ENCODE measurements at regions not wholly inside any gene's neighbourhood (a gene's known extent, or its start where the extent isn't known, plus 50 kb on each side); places are given as distances from the start of the nearest gene placed in this dataset.

GRCh38 chr11:86129740-86130540 lies 61.1 kb upstream of the PICALM start:
- Mint-ChIP-seq H3K4me3 (no peak overlapping the region), H3K27me3 (ENCODE audit: low read depth) (no peaks in the 10 kb centered on the region), H3K4me1 (ENCODE audit: low read depth) (no peaks in the 10 kb centered on the region), H3K9me3 (no peaks in the 10 kb centered on the region), H3K36me3 (ENCODE audit: insufficient read depth) (no peaks in the 10 kb centered on the region)
- ATAC-seq (no peak), DNase-seq (no peak)

GRCh38 chr11:86128914-86129313 lies 60.0 kb upstream of the PICALM start:
- Mint-ChIP-seq H3K4me1 (ENCODE audit: low read depth) (peaks cover 5% of the 10 kb centered on the region), H3K9me3 (no peaks in the 10 kb centered on the region), H3K27me3 (ENCODE audit: low read depth) (no peaks in the 10 kb centered on the region), H3K36me3 (ENCODE audit: insufficient read depth) (no peaks in the 10 kb centered on the region), H3K4me3 (no peak overlapping the region)
- DNase-seq (no peak), ATAC-seq (no peak)

- DNase-seq (no peak), ATAC-seq (no peak)
- Mint-ChIP-seq H3K27me3 (ENCODE audit: low read depth) (no peaks in the 10 kb centered on the region), H3K4me3 (no peak overlapping the region), H3K9me3 (no peaks in the 10 kb centered on the region), H3K36me3 (ENCODE audit: insufficient read depth) (no peaks in the 10 kb centered on the region), H3K4me1 (ENCODE audit: low read depth) (peaks cover 5% of the 10 kb centered on the region)
Measured at GRCh38 chr11:86126862-86127261, 58.0 kb upstream of the PICALM start.

- H3K27me3 Mint-ChIP-seq (ENCODE audit: low read depth) = no peaks in the 10 kb centered on the region
- peak in 1 of 2 donors; percentile 21 for ATAC-seq
- no peak overlapping the region for H3K4me3 Mint-ChIP-seq
- peaks cover 5% of the 10 kb centered on the region for H3K4me1 Mint-ChIP-seq (ENCODE audit: low read depth)
- H3K9me3 Mint-ChIP-seq = no peaks in the 10 kb centered on the region
- no peaks in the 10 kb centered on the region for H3K36me3 Mint-ChIP-seq (ENCODE audit: insufficient read depth)
- DNase-seq = no peak
Measured at GRCh38 chr11:86124251-86125233, 55.7 kb upstream of the PICALM start.

- peaks cover 9% of the 10 kb centered on the region for H3K4me1 Mint-ChIP-seq (ENCODE audit: low read depth)
- no peaks in the 10 kb centered on the region for H3K9me3 Mint-ChIP-seq
- ATAC-seq = no peak
- no peak overlapping the region for H3K4me3 Mint-ChIP-seq
- no peaks in the 10 kb centered on the region for H3K36me3 Mint-ChIP-seq (ENCODE audit: insufficient read depth)
- no peak for DNase-seq
- no peaks in the 10 kb centered on the region for H3K27me3 Mint-ChIP-seq (ENCODE audit: low read depth)
Measured at GRCh38 chr11:86122773-86123172, 53.9 kb upstream of the PICALM start.

GRCh38 chr11:86120807-86121206 lies 51.9 kb upstream of the PICALM start:
- Mint-ChIP-seq H3K4me3 (no peak overlapping the region), H3K36me3 (ENCODE audit: insufficient read depth) (no peaks in the 10 kb centered on the region), H3K27me3 (ENCODE audit: low read depth) (no peaks in the 10 kb centered on the region), H3K9me3 (no peaks in the 10 kb centered on the region), H3K4me1 (ENCODE audit: low read depth) (peaks cover 28% of the 10 kb centered on the region)
- DNase-seq (no peak), ATAC-seq (no peak)

GRCh38 chr11:86119906-86120305 lies 51.0 kb upstream of the PICALM start:
- no peaks in the 10 kb centered on the region for H3K9me3 Mint-ChIP-seq
- no peaks in the 10 kb centered on the region for H3K36me3 Mint-ChIP-seq (ENCODE audit: insufficient read depth)
- no peak overlapping the region for H3K4me3 Mint-ChIP-seq
- ATAC-seq = no peak
- H3K27me3 Mint-ChIP-seq (ENCODE audit: low read depth) = no peaks in the 10 kb centered on the region
- DNase-seq = no peak
- H3K4me1 Mint-ChIP-seq (ENCODE audit: low read depth) = peaks cover 34% of the 10 kb centered on the region

- Mint-ChIP-seq H3K4me1 (ENCODE audit: low read depth) (peaks cover 29% of the 10 kb centered on the region), H3K27me3 (ENCODE audit: low read depth) (no peaks in the 10 kb centered on the region), H3K4me3 (no peak overlapping the region), H3K36me3 (ENCODE audit: insufficient read depth) (no peaks in the 10 kb centered on the region), H3K9me3 (no peaks in the 10 kb centered on the region)
- DNase-seq = no peak
- ATAC-seq = no peak
Measured at GRCh38 chr11:86119077-86119476, 50.2 kb upstream of the PICALM start.
